NCI-H187 (cell line): ENCODE measurements at regions not wholly inside any gene's neighbourhood (a gene's known extent, or its start where the extent isn't known, plus 50 kb on each side); places are given as distances from the start of the nearest gene placed in this dataset.

Experiments
- DNase-seq, 2 experiments: peaks; one replicate each; lab custom pipeline; 2025; lab: John Stamatoyannopoulos, UW

- DNase-seq: no peak
Observed at GRCh38 chr15:98144388-98144787, 183.9 kb downstream of the ARRDC4 start.

GRCh38 chr15:98146031-98146820 is 185.7 kb downstream of the ARRDC4 start:
- no peak for DNase-seq

GRCh38 chr15:98147415-98147814 is 186.9 kb downstream of the ARRDC4 start:
- no peak for DNase-seq

- no peak for DNase-seq
Observed at GRCh38 chr15:98150084-98150483, 189.6 kb downstream of the ARRDC4 start.

- no peak for DNase-seq
Observed at GRCh38 chr15:98150536-98150935, 190.0 kb downstream of the ARRDC4 start.

GRCh38 chr15:98151096-98151495 is 190.6 kb downstream of the ARRDC4 start:
- DNase-seq: no peak

GRCh38 chr15:98152156-98152555 is 191.7 kb downstream of the ARRDC4 start:
- DNase-seq: no peak

- DNase-seq: no peak
Observed at GRCh38 chr15:98154863-98155262, 194.4 kb downstream of the ARRDC4 start.

- DNase-seq: no peak
Observed at GRCh38 chr15:98155356-98155755, 194.9 kb downstream of the ARRDC4 start.

GRCh38 chr15:98160236-98160635 is 199.7 kb downstream of the ARRDC4 start:
- DNase-seq: no peak

- no peak for DNase-seq
Observed at GRCh38 chr15:98163319-98164045, 203.0 kb downstream of the ARRDC4 start.

GRCh38 chr15:98164571-98164970 is 204.1 kb downstream of the ARRDC4 start:
- no peak for DNase-seq

- no peak for DNase-seq
Observed at GRCh38 chr15:98164986-98165385, 204.5 kb downstream of the ARRDC4 start.

- no peak for DNase-seq
Observed at GRCh38 chr15:98167722-98168268, 207.3 kb downstream of the ARRDC4 start.

GRCh38 chr15:98169551-98169950 is 209.0 kb downstream of the ARRDC4 start:
- no peak for DNase-seq

GRCh38 chr15:98174286-98174685 is 213.8 kb downstream of the ARRDC4 start:
- no peak for DNase-seq

- no peak for DNase-seq
Observed at GRCh38 chr15:98174841-98175240, 214.3 kb downstream of the ARRDC4 start.

GRCh38 chr15:98177966-98178592 is 217.6 kb downstream of the ARRDC4 start:
- no peak for DNase-seq

GRCh38 chr15:98178861-98179260 is 218.4 kb downstream of the ARRDC4 start:
- no peak for DNase-seq

GRCh38 chr15:98187549-98187948 is 227.0 kb downstream of the ARRDC4 start:
- no peak for DNase-seq

- DNase-seq: no peak
Observed at GRCh38 chr15:98190914-98191313, 230.4 kb downstream of the ARRDC4 start.

GRCh38 chr15:98195796-98196195 is 235.3 kb downstream of the ARRDC4 start:
- no peak for DNase-seq

- DNase-seq: no peak
Observed at GRCh38 chr15:98196371-98196770, 235.9 kb downstream of the ARRDC4 start.
